WTC11 (cell line): ENCODE measurements at regions not wholly inside any gene's neighbourhood (a gene's known extent, or its start where the extent isn't known, plus 50 kb on each side); places are given as distances from the start of the nearest gene placed in this dataset.

Experiments
- ATAC-seq: fragments of 200-7000 bp; cut with Tn5 transposase; 2 replicates; pipeline ENCODE4 v1.10.0; 2021; ENCODE audit warnings: mild to moderate bottlenecking, moderate library complexity
- CTCF ChIA-PET: fragments of 300-600 bp; sonication (Branson Sonifier 250); formaldehyde crosslinking; loops from one replicate; lab custom pipeline; 2021; ENCODE audit warnings: antibody characterized with exemption; lab: Charles Lee
- POLR2A ChIA-PET: fragments of 350-600 bp; sonication (Branson Sonifier 250); formaldehyde crosslinking; loops from one replicate; lab custom pipeline; 2021; ENCODE audit warnings: antibody characterized with exemption; lab: Charles Lee
- DNase-seq: peaks from one replicate; pipeline ENCODE4 v3.0.0; 2021; ENCODE audit warnings: low spot score
- H3K27ac Mint-ChIP-seq: 2 replicates; pipeline ENCODE4 v1.8.0; 2021; ENCODE audit warnings: mixed read lengths
- H3K27me3 Mint-ChIP-seq: 2 replicates; pipeline ENCODE4 v1.8.0; 2021; ENCODE audit warnings: low read depth, mild to moderate bottlenecking, moderate library complexity, mixed read lengths
- H3K36me3 Mint-ChIP-seq: 2 replicates; pipeline ENCODE4 v1.8.0; 2021; ENCODE audit warnings: mixed read lengths
- H3K4me1 Mint-ChIP-seq: 2 replicates; pipeline ENCODE4 v1.8.0; 2022; ENCODE audit warnings: mixed read lengths
- H3K4me3 Mint-ChIP-seq: 2 replicates; pipeline ENCODE4 v1.8.0; 2021; ENCODE audit warnings: mild to moderate bottlenecking, moderate library complexity, mixed read lengths
- H3K9me3 Mint-ChIP-seq: 2 replicates; pipeline ENCODE4 v1.8.0; 2021; ENCODE audit warnings: mixed read lengths
- IRF2 ChIP-seq: sonication (generic); formaldehyde crosslinking; IDR thresholded peaks from 2 replicates; pipeline ENCODE4 v1.8.0; 2022; ENCODE audit warnings: low read depth, missing genetic modification reagents, borderline replicate concordance
- NR1H2 ChIP-seq: sonication (generic); formaldehyde crosslinking; IDR thresholded peaks from 2 replicates; pipeline ENCODE4 v1.9.0; 2021; ENCODE audit warnings: mild to moderate bottlenecking, moderate library complexity, missing genetic modification reagents
- PRRX2 ChIP-seq: fragments of 250-450 bp; sonication (Bioruptor Pico); IDR thresholded peaks from 2 replicates; pipeline ENCODE4 v1.8.0; 2021; ENCODE audit warnings: mild to moderate bottlenecking
- RELA ChIP-seq: sonication (generic); formaldehyde crosslinking; IDR thresholded peaks from 2 replicates; pipeline ENCODE4 v1.8.1; 2022; ENCODE audit warnings: missing genetic modification reagents, mild to moderate bottlenecking, borderline replicate concordance
- ZNF219 ChIP-seq: sonication (generic); formaldehyde crosslinking; IDR thresholded peaks from 2 replicates; pipeline ENCODE4 v1.8.0; 2023; ENCODE audit warnings: missing genetic modification reagents, mild to moderate bottlenecking, borderline replicate concordance
- ZNF317 ChIP-seq: sonication (generic); formaldehyde crosslinking; IDR thresholded peaks from 2 replicates; pipeline ENCODE4 v1.8.1; 2023; ENCODE audit warnings: low read depth, mild to moderate bottlenecking, moderate library complexity, missing genetic modification reagents, borderline replicate concordance
- TF ChIP-seq, protein P1 (sequence below): fragments of 250-450 bp; sonication (Bioruptor Pico); IDR thresholded peaks from 2 replicates; pipeline ENCODE4 v1.9.0; 2021; ENCODE audit warnings: mild to moderate bottlenecking
- TF ChIP-seq, protein P2 (sequence below): fragments of 250-450 bp; sonication (Bioruptor Pico); conservative IDR thresholded peaks from 2 replicates; pipeline ENCODE4 v1.9.0; 2021; ENCODE audit warnings: mild to moderate bottlenecking
- TF ChIP-seq, protein P3 (sequence below): sonication (generic); formaldehyde crosslinking; IDR thresholded peaks from 2 replicates; pipeline ENCODE4 v1.8.1; 2023; ENCODE audit warnings: mild to moderate bottlenecking, missing genetic modification reagents
- TF ChIP-seq, protein P4 (sequence below): sonication (generic); formaldehyde crosslinking; IDR thresholded peaks from 2 replicates; pipeline ENCODE4 v1.8.1; 2023; ENCODE audit warnings: mild to moderate bottlenecking, moderate library complexity, missing genetic modification reagents
- TF ChIP-seq, protein P5 (sequence below): fragments of 250-450 bp; sonication (Bioruptor Pico); IDR thresholded peaks from 2 replicates; pipeline ENCODE4 v1.9.0; 2021; ENCODE audit warnings: moderate library complexity, mild to moderate bottlenecking, inconsistent platforms, borderline replicate concordance
- TF ChIP-seq, protein P6 (sequence below): sonication (generic); formaldehyde crosslinking; IDR thresholded peaks from 2 replicates; pipeline ENCODE4 v1.8.0; 2022; ENCODE audit warnings: mild to moderate bottlenecking, missing genetic modification reagents
- TF ChIP-seq, protein P7 (sequence below): sonication (generic); formaldehyde crosslinking; IDR thresholded peaks from 2 replicates; pipeline ENCODE4 v1.8.1; 2023; ENCODE audit warnings: mild to moderate bottlenecking, missing genetic modification reagents, borderline replicate concordance
- TF ChIP-seq, protein P8 (sequence below): fragments of 200-600 bp; IDR thresholded peaks from 2 replicates; pipeline ENCODE4 v1.8.0; 2022; ENCODE audit warnings: antibody characterized with exemption
- TF ChIP-seq, protein P9 (sequence below): sonication (generic); formaldehyde crosslinking; IDR thresholded peaks from 2 replicates; pipeline ENCODE4 v1.8.1; 2023; ENCODE audit warnings: mild to moderate bottlenecking, missing genetic modification reagents, moderate library complexity

DNA sequence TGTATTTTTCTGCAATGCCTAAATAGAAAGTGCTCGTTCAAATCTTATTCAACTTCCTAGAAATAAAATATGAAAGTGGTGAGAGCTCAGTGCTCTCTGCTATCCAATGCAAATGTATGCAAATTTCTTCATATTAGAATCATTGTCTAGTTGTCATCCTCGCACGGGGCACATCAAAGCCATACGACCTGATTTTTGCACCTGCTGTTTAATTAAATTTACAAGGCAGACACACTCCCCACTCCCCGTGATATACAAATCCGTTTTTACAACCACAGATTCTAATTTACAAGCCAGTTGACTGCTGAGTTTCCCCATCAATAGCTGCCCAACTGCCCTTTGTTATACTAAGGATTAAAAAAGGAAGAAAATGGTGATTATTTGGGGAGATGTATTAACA is 284.6 kb downstream of the RNF144A start (continued):
- TF ChIP-seq, protein P1, sequence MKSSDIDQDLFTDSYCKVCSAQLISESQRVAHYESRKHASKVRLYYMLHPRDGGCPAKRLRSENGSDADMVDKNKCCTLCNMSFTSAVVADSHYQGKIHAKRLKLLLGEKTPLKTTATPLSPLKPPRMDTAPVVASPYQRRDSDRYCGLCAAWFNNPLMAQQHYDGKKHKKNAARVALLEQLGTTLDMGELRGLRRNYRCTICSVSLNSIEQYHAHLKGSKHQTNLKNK (CRISPR knock-in tag), result no peak
- no peak for TF ChIP-seq ZNF219

DNA sequence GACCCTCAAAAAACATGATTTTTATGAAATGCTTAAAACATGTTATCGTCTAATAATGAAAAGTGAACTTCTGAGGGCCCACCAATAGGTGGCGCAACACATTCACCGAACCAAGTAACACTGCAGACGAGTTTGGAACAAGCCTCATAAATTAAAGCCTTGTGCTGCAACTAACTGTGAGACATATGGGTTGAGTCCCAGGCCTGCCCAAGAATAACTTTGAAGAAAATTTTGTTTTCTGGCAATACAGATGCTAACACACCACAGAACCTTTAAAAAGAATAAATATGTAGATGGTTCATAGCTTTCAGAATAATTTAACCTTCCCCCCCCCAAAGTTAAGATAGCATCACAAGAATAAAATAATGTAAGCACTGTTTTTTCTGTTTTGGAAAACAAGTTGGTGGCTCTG is 285.9 kb downstream of the RNF144A start:
- H3K36me3 Mint-ChIP-seq, result no peaks in the 10 kb centered on the region
- CTCF ChIA-PET, result interaction anchor here (1.0 to 1.4 kb wide), 2 partner anchors 121 to 191 kb away, joined by 4 read pairs; no protein-coding TSS in a partner anchor

DNA sequence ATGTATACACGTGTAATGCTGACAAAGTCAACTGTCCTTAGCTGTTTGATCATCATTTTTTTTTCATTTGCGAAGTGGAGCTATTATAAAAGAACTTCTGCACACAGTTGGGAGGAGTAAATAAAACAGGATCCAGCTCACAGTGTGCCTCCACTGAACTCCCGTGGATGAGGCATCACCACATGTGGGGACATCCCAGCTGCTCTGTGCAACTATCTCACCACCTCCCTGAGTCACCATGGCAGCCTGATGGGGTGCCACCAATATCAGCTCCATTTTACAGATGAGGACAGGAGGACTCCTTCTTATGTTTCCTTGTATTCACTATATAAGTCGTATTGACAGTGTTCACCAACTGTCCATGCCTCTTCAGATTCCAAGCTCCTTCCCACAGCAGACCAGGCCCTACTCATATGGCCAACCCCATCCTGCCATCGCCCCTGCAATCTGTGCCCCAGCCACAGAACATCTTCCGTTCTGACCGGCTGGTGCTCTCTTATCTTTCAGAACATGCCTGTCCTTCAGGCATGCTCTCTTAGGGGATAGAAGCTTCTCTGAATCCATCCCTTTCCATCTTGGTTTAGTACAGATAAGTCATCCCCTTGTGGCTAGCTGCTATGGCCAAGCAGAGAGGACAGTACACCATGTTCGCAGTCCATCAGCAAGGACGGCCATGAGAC is 288.1 kb downstream of the RNF144A start:
- no peak overlapping the region for H3K4me3 Mint-ChIP-seq
- peaks cover 34% of the 10 kb centered on the region for H3K4me1 Mint-ChIP-seq
- no peaks in the 10 kb centered on the region for H3K27me3 Mint-ChIP-seq
- ATAC-seq, result no peak
- no peaks in the 10 kb centered on the region for H3K36me3 Mint-ChIP-seq
- no peaks in the 10 kb centered on the region for H3K9me3 Mint-ChIP-seq
- DNase-seq, result no peak
- H3K27ac Mint-ChIP-seq, result no peak overlapping the region
- ChIA-PET POLR2A (interaction anchor here (0.6 kb wide), 1 partner anchor 95 kb away, joined by 5 read pairs; no protein-coding TSS in a partner anchor), CTCF (interaction anchor here (0.5 to 0.9 kb wide), 2 partner anchors 15 to 59 kb away, joined by 4 read pairs; no protein-coding TSS in a partner anchor)
- TF ChIP-seq NR1H2 (CRISPR knock-in tag), result no peak
- TF ChIP-seq, protein P2, sequence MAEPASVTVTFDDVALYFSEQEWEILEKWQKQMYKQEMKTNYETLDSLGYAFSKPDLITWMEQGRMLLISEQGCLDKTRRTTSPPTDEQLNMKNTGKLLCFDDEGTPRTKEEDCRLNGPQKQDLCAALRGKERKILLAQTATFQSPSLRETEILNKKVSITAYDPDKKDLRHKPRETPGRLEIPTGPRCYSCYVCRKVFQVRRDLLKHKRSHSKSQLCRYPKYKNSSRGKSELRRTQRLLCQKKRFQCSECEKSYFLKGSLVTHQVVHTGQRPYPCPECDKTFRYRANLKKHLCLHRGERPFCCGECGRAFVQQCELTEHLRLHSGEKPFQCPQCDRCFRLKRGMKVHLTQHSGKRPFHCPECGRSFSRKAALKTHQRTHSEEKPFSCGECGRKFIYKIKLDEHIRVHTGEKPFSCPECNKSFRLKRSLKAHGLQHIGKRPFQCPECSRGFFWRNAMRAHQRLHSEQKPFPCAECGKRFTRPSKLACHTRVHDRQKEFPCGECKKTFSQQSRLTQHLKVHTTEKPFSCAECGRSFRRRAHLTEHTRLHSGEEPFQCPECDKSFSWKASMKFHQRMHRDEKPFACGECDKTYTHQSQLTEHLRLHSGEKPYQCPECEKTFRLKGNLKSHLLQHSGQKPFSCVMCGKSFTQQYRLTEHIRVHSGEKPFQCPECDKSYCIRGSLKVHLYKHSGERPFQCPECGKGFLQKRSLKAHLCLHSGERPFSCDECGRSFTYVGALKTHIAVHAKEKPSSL, result no peak
- TF ChIP-seq, protein P3, sequence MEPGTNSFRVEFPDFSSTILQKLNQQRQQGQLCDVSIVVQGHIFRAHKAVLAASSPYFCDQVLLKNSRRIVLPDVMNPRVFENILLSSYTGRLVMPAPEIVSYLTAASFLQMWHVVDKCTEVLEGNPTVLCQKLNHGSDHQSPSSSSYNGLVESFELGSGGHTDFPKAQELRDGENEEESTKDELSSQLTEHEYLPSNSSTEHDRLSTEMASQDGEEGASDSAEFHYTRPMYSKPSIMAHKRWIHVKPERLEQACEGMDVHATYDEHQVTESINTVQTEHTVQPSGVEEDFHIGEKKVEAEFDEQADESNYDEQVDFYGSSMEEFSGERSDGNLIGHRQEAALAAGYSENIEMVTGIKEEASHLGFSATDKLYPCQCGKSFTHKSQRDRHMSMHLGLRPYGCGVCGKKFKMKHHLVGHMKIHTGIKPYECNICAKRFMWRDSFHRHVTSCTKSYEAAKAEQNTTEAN (CRISPR knock-in tag), result no peak
- no peak for TF ChIP-seq ZNF317
- TF ChIP-seq RELA (CRISPR knock-in tag), result no peak
- TF ChIP-seq PRRX2 (CRISPR knock-in tag), result no peak
- TF ChIP-seq, protein P4, sequence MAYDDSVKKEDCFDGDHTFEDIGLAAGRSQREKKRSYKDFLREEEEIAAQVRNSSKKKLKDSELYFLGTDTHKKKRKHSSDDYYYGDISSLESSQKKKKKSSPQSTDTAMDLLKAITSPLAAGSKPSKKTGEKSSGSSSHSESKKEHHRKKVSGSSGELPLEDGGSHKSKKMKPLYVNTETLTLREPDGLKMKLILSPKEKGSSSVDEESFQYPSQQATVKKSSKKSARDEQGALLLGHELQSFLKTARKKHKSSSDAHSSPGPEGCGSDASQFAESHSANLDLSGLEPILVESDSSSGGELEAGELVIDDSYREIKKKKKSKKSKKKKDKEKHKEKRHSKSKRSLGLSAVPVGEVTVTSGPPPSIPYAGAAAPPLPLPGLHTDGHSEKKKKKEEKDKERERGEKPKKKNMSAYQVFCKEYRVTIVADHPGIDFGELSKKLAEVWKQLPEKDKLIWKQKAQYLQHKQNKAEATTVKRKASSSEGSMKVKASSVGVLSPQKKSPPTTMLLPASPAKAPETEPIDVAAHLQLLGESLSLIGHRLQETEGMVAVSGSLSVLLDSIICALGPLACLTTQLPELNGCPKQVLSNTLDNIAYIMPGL (CRISPR knock-in tag), result no peak
- TF ChIP-seq, protein P5, sequence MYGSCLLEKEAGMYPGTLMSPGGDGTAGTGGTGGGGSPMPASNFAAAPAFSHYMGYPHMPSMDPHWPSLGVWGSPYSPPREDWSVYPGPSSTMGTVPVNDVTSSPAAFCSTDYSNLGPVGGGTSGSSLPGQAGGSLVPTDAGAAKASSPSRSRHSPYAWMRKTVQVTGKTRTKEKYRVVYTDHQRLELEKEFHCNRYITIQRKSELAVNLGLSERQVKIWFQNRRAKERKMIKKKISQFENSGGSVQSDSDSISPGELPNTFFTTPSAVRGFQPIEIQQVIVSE (CRISPR knock-in tag), result no peak
- TF ChIP-seq, protein P6, sequence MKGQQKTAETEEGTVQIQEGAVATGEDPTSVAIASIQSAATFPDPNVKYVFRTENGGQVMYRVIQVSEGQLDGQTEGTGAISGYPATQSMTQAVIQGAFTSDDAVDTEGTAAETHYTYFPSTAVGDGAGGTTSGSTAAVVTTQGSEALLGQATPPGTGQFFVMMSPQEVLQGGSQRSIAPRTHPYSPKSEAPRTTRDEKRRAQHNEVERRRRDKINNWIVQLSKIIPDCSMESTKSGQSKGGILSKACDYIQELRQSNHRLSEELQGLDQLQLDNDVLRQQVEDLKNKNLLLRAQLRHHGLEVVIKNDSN (CRISPR knock-in tag), result no peak
- TF ChIP-seq IRF2 (CRISPR knock-in tag), result no peak
- TF ChIP-seq, protein P7, sequence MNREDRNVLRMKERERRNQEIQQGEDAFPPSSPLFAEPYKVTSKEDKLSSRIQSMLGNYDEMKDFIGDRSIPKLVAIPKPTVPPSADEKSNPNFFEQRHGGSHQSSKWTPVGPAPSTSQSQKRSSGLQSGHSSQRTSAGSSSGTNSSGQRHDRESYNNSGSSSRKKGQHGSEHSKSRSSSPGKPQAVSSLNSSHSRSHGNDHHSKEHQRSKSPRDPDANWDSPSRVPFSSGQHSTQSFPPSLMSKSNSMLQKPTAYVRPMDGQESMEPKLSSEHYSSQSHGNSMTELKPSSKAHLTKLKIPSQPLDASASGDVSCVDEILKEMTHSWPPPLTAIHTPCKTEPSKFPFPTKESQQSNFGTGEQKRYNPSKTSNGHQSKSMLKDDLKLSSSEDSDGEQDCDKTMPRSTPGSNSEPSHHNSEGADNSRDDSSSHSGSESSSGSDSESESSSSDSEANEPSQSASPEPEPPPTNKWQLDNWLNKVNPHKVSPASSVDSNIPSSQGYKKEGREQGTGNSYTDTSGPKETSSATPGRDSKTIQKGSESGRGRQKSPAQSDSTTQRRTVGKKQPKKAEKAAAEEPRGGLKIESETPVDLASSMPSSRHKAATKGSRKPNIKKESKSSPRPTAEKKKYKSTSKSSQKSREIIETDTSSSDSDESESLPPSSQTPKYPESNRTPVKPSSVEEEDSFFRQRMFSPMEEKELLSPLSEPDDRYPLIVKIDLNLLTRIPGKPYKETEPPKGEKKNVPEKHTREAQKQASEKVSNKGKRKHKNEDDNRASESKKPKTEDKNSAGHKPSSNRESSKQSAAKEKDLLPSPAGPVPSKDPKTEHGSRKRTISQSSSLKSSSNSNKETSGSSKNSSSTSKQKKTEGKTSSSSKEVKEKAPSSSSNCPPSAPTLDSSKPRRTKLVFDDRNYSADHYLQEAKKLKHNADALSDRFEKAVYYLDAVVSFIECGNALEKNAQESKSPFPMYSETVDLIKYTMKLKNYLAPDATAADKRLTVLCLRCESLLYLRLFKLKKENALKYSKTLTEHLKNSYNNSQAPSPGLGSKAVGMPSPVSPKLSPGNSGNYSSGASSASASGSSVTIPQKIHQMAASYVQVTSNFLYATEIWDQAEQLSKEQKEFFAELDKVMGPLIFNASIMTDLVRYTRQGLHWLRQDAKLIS (CRISPR knock-in tag), result no peak

More for the DNA sequence above, 285.9 kb downstream of the RNF144A start:
- Mint-ChIP-seq H3K4me1 (peaks cover 15% of the 10 kb centered on the region), H3K27me3 (no peaks in the 10 kb centered on the region), H3K9me3 (peaks cover 5% of the 10 kb centered on the region), H3K4me3 (no peak overlapping the region), H3K27ac (no peak overlapping the region)
- peak; percentile 66 for ATAC-seq
- DNase-seq, result peak; percentile 59
- POLR2A ChIA-PET, result no interaction called here
- TF ChIP-seq, protein P8, sequence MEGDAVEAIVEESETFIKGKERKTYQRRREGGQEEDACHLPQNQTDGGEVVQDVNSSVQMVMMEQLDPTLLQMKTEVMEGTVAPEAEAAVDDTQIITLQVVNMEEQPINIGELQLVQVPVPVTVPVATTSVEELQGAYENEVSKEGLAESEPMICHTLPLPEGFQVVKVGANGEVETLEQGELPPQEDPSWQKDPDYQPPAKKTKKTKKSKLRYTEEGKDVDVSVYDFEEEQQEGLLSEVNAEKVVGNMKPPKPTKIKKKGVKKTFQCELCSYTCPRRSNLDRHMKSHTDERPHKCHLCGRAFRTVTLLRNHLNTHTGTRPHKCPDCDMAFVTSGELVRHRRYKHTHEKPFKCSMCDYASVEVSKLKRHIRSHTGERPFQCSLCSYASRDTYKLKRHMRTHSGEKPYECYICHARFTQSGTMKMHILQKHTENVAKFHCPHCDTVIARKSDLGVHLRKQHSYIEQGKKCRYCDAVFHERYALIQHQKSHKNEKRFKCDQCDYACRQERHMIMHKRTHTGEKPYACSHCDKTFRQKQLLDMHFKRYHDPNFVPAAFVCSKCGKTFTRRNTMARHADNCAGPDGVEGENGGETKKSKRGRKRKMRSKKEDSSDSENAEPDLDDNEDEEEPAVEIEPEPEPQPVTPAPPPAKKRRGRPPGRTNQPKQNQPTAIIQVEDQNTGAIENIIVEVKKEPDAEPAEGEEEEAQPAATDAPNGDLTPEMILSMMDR, result peak; percentile 89
- no peak for TF ChIP-seq ZNF219
- TF ChIP-seq, protein P9, sequence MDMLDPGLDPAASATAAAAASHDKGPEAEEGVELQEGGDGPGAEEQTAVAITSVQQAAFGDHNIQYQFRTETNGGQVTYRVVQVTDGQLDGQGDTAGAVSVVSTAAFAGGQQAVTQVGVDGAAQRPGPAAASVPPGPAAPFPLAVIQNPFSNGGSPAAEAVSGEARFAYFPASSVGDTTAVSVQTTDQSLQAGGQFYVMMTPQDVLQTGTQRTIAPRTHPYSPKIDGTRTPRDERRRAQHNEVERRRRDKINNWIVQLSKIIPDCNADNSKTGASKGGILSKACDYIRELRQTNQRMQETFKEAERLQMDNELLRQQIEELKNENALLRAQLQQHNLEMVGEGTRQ (CRISPR knock-in tag), result no peak
